ENCODE measurements at regions not wholly inside any gene's neighbourhood (a gene's known extent, or its start where the extent isn't known, plus 50 kb on each side); places are given as distances from the start of the nearest gene placed in this dataset.

- TF ChIP-seq TCF7L2 (IDR thresholded peaks at IDR 0.05; ENCODE audit: borderline replicate concordance, low read depth, low read length), result no peak
- TF ChIP-seq ATF2 (tag by site-specific recombination; IDR thresholded peaks at IDR 0.05; ENCODE audit: low read depth), result no peak
- TF ChIP-seq ZNF366 (tag by site-specific recombination; conservative IDR thresholded peaks at IDR 0.05), result no peak
- TF ChIP-seq PATZ1 (tag by site-specific recombination; IDR thresholded peaks at IDR 0.05), result no peak
- TF ChIP-seq ZNF398 (tag by site-specific recombination; IDR thresholded peaks at IDR 0.05), result no peak
- no peak for TF ChIP-seq ZNF561 (tag by site-specific recombination; IDR thresholded peaks at IDR 0.05; ENCODE audit: borderline replicate concordance)
- no peak for TF ChIP-seq ZBTB11 (tag by site-specific recombination; conservative IDR thresholded peaks at IDR 0.05; ENCODE audit: low read depth)
- TF ChIP-seq ZNF24 (tag by site-specific recombination; IDR thresholded peaks at IDR 0.05), result no peak
- TF ChIP-seq ZNF692 (tag by site-specific recombination; IDR thresholded peaks at IDR 0.05), result no peak
- TF ChIP-seq CTCF (tag by site-specific recombination; IDR thresholded peaks at IDR 0.05), result no peak
These were observed 63.5 kb upstream of the DMRTB1 start for GRCh38 chr1:53395671-53396215.
